ENCODE measurements at regions not wholly inside any gene's neighbourhood (a gene's known extent, or its start where the extent isn't known, plus 50 kb on each side); places are given as distances from the start of the nearest gene placed in this dataset.

GRCh38 chr13:89568276-89568675 lies 1779.2 kb upstream of the MIR17HG start:
- H3K4me3 ChIP-seq (replicated peaks; ENCODE audit: low read depth, low read length): no peak overlapping the region
- no peak for DNase-seq (ENCODE audit: low read depth)
- TF ChIP-seq CTCF (IDR thresholded peaks at IDR 0.05; ENCODE audit: low read length, missing control alignments): no peak

GRCh38 chr13:89568746-89569145 lies 1778.7 kb upstream of the MIR17HG start:
- TF ChIP-seq CTCF (IDR thresholded peaks at IDR 0.05; ENCODE audit: low read length, missing control alignments): no peak
- DNase-seq (ENCODE audit: low read depth): no peak

GRCh38 chr13:89571676-89572075 lies 1775.8 kb upstream of the MIR17HG start:
- H3K4me3 ChIP-seq (replicated peaks; ENCODE audit: low read depth, low read length): no peak overlapping the region
- TF ChIP-seq CTCF (IDR thresholded peaks at IDR 0.05; ENCODE audit: low read length, missing control alignments): no peak
- DNase-seq (ENCODE audit: low read depth): no peak

More at GRCh38 chr13:89568746-89569145, 1778.7 kb upstream of the MIR17HG start:
- H3K4me3 ChIP-seq (replicated peaks; ENCODE audit: low read depth, low read length): no peak overlapping the region

- no peak overlapping the region for H3K4me3 ChIP-seq (replicated peaks; ENCODE audit: low read depth, low read length)
- no peak for DNase-seq (ENCODE audit: low read depth)
- no peak for TF ChIP-seq CTCF (IDR thresholded peaks at IDR 0.05; ENCODE audit: low read length, missing control alignments)
Observed at GRCh38 chr13:89574077-89574476, 1773.4 kb upstream of the MIR17HG start.

GRCh38 chr13:89577301-89577700 lies 1770.2 kb upstream of the MIR17HG start:
- no peak for DNase-seq (ENCODE audit: low read depth)
- no peak overlapping the region for H3K4me3 ChIP-seq (replicated peaks; ENCODE audit: low read depth, low read length)
- peak; percentile 1 for TF ChIP-seq CTCF (IDR thresholded peaks at IDR 0.05; ENCODE audit: low read length, missing control alignments)

- TF ChIP-seq CTCF (IDR thresholded peaks at IDR 0.05; ENCODE audit: low read length, missing control alignments): no peak
- peak; percentile 14 for DNase-seq (ENCODE audit: low read depth)
- no peak overlapping the region for H3K4me3 ChIP-seq (replicated peaks; ENCODE audit: low read depth, low read length)
Observed at GRCh38 chr13:89584058-89584620, 1763.3 kb upstream of the MIR17HG start.

- TF ChIP-seq CTCF (IDR thresholded peaks at IDR 0.05; ENCODE audit: low read length, missing control alignments): no peak
- H3K4me3 ChIP-seq (replicated peaks; ENCODE audit: low read depth, low read length): no peak overlapping the region
- no peak for DNase-seq (ENCODE audit: low read depth)
Observed at GRCh38 chr13:89602655-89603054, 1744.8 kb upstream of the MIR17HG start.
